Suprapubic skin (tissue), 4 donors: ENCODE measurements at regions not wholly inside any gene's neighbourhood (a gene's known extent, or its start where the extent isn't known, plus 50 kb on each side); places are given as distances from the start of the nearest gene placed in this dataset.

Source experiments
- DNase-seq, 2 donors: peaks; one replicate each; pipeline ENCODE4 v3.0.0-alpha.2; 2019; ENCODE audit warnings: low spot score in 2 of 2
- H3K27ac ChIP-seq: fragments of 200-600 bp; sonication (generic); one replicate; pipeline ENCODE4 v1.5.1; 2019
- H3K27me3 ChIP-seq: fragments of 200-600 bp; sonication (generic); one replicate; pipeline ENCODE4 v1.5.1; 2019
- H3K36me3 ChIP-seq: fragments of 200-600 bp; sonication (generic); one replicate; pipeline ENCODE4 v1.5.1; 2019
- H3K4me1 ChIP-seq: fragments of 200-600 bp; sonication (generic); one replicate; pipeline ENCODE4 v1.5.1; 2019
- H3K4me3 ChIP-seq: fragments of 200-600 bp; sonication (generic); one replicate; pipeline ENCODE4 v1.5.1; 2019; ENCODE audit warnings: mild to moderate bottlenecking
- H3K9me3 ChIP-seq: fragments of 200-600 bp; sonication (generic); one replicate; pipeline ENCODE4 v1.5.1; 2019
- EP300 ChIP-seq: sonication (generic); formaldehyde crosslinking; IDR thresholded peaks from one replicate; pipeline ENCODE4 v1.6.1; 2017; ENCODE audit warnings: antibody characterized with exemption
- POLR2A ChIP-seq, 2 donors: fragments of 450-650 bp; IDR thresholded peaks; one replicate each; pipeline ENCODE4 v1.6.1; 2017; ENCODE audit warnings: antibody characterized with exemption in 2 of 2, mild to moderate bottlenecking in 2 of 2, moderate library complexity in 2 of 2
- POLR2AphosphoS5 ChIP-seq, 3 donors: sonication (generic); formaldehyde crosslinking; IDR thresholded peaks; one replicate each; pipeline ENCODE4 v1.6.1; 2017; ENCODE audit warnings: antibody characterized with exemption in 3 of 3
- WGBS: methylation state at CpG from one replicate; pipeline ENCODE4 v1.1.5; 2018; 5-methylcytosine and 5-hydroxymethylcytosine counted together
- TF ChIP-seq, protein P1 (sequence below), 2 donors: fragments of 200-600 bp in 1 of 2; fragments of 450-650 bp in 1 of 2; sonication (generic) in 1 of 2; IDR thresholded peaks; one replicate each; pipeline ENCODE4 v1.5.1; 2016 to 2019; ENCODE audit warnings: antibody characterized with exemption in 2 of 2, mild to moderate bottlenecking in 1 of 2, moderate library complexity in 1 of 2

DNA sequence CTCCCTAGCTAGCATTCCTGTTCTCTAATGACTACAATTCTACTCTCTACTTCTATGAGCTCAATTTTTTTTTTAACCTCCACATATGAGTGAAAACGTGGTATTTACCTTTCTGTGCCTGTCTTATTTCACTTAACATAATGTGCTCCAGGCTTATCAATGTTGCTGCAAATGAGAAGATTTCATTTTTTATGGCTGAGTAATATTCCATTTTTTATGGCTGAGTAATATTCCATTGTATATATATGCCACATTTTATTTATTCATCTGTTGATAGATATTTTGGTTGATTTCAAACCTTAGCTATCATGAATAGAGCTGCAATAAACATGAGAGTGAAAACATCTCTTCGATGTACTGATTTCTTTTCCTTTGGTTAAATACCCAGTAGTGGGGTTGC is 159.6 kb upstream of the TPK1 start:
- Histone ChIP-seq H3K4me3 (no peak overlapping the region), H3K4me1 (no peaks in the 10 kb centered on the region), H3K27me3 (no peaks in the 10 kb centered on the region), H3K9me3 (peaks cover 21% of the 10 kb centered on the region), H3K36me3 (no peaks in the 10 kb centered on the region), H3K27ac (no peak overlapping the region)
- TF ChIP-seq, protein P1, sequence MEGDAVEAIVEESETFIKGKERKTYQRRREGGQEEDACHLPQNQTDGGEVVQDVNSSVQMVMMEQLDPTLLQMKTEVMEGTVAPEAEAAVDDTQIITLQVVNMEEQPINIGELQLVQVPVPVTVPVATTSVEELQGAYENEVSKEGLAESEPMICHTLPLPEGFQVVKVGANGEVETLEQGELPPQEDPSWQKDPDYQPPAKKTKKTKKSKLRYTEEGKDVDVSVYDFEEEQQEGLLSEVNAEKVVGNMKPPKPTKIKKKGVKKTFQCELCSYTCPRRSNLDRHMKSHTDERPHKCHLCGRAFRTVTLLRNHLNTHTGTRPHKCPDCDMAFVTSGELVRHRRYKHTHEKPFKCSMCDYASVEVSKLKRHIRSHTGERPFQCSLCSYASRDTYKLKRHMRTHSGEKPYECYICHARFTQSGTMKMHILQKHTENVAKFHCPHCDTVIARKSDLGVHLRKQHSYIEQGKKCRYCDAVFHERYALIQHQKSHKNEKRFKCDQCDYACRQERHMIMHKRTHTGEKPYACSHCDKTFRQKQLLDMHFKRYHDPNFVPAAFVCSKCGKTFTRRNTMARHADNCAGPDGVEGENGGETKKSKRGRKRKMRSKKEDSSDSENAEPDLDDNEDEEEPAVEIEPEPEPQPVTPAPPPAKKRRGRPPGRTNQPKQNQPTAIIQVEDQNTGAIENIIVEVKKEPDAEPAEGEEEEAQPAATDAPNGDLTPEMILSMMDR (IDR thresholded peaks at IDR 0.05): no peak
- TF ChIP-seq POLR2A (IDR thresholded peaks at IDR 0.05) (no peak), EP300 (no peak), POLR2AphosphoS5 (IDR thresholded peaks at IDR 0.05) (no peak)
- DNase-seq: no peak
- 69% methylated on average over 2 of the region's 2 CpGs for WGBS

DNA sequence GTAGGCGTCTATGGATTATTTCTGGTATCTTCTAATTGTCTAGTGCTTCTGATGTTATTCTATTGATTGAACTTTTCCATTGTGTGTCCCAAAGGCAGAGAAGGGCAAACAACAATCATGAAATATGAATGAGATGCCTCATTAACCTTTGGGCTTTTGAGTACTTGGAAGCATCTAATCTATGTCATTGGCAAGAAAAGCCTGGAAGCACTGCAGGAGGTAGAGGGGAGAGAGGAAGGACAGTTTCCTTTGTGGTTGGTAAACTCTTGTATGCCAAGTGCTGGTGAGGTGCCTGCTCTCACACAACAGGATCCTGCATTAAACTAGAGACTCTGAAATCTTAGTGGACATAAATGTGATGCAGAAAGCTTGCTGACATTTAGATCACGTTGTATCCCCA is 155.2 kb upstream of the TPK1 start:
- Histone ChIP-seq H3K4me3 (no peak overlapping the region), H3K27me3 (no peaks in the 10 kb centered on the region), H3K4me1 (no peaks in the 10 kb centered on the region), H3K9me3 (no peaks in the 10 kb centered on the region), H3K27ac (no peak overlapping the region), H3K36me3 (no peaks in the 10 kb centered on the region)
- no peak for DNase-seq
- TF ChIP-seq EP300 (no peak), POLR2A (IDR thresholded peaks at IDR 0.05) (no peak)
- WGBS: 24% methylated on average over 2 of the region's 2 CpGs

DNA sequence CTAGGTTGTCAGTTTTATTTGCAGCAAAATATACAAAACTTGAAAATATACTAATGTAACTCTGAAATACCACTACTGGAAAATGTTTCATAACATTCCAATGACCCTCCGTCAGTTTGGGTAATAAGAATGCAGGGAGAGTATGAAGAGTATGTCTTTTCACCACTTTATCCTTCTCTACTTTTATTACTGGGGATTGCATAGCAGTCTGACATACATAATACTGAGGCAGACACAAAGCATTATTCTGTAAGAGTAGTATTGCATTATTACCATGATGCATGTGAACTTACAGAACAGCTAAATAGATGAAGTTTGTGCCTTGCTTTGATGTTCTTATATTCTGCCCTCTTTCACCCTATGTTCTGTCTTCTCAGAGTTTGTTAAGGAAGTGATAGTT is 151.8 kb upstream of the TPK1 start:
- no peaks in the 10 kb centered on the region for H3K9me3 ChIP-seq
- H3K4me3 ChIP-seq: no peak overlapping the region
- no peaks in the 10 kb centered on the region for H3K36me3 ChIP-seq
- TF ChIP-seq EP300 (no peak), POLR2AphosphoS5 (IDR thresholded peaks at IDR 0.05) (no peak), POLR2A (IDR thresholded peaks at IDR 0.05) (no peak)
- TF ChIP-seq, protein P1 (IDR thresholded peaks at IDR 0.05): no peak
- H3K27ac ChIP-seq: no peak overlapping the region
- H3K4me1 ChIP-seq: no peaks in the 10 kb centered on the region
- no peak for DNase-seq
- no peaks in the 10 kb centered on the region for H3K27me3 ChIP-seq
- WGBS: 73% methylated on average over 1 of the region's 1 CpG

DNA sequence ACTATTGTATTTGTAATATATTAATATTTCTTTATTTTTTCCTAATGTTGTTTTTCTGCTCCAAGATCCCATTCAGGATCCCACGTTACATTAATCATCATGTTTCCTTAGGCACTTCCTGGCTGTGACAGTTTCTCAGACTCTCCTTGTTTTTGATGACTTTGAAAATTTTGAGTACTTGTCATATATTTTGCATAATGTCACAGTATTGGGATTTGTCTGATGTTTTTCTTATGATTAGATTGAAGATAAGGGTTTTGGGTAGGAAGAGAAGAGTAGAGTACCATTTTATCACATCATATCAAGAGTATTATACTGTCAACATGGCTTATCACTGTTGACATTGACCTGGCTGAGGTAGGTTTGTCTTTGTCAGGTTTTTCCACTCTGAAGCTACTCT is 146.3 kb upstream of the TPK1 start:
- H3K4me3 ChIP-seq: no peak overlapping the region

DNA sequence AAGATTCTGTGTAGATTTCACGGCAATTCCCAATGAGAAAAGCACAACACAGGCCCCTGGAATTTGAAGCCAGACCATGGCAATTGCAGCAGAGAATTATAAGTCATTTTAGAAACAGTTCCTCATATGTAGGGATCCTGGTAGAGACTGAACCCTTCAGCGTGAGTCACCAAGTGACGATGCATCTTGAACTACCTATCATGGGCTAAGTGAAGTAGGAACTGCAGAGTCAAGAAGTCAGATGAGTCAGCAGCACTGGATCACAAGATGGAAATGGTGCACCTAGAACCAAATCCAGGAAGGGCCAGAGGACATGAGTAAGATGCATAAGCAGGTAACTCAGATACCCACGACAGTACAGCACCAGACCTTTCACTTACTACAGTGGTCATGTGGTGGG is 140.0 kb upstream of the TPK1 start:
- DNase-seq: no peak
- Histone ChIP-seq H3K27ac (no peak overlapping the region), H3K27me3 (no peaks in the 10 kb centered on the region), H3K4me1 (no peaks in the 10 kb centered on the region), H3K9me3 (no peaks in the 10 kb centered on the region), H3K4me3 (no peak overlapping the region), H3K36me3 (no peaks in the 10 kb centered on the region)
- 73% methylated on average over 4 of the region's 4 CpGs for WGBS
- TF ChIP-seq POLR2A (IDR thresholded peaks at IDR 0.05) (no peak), EP300 (no peak), POLR2AphosphoS5 (IDR thresholded peaks at IDR 0.05) (no peak)
- TF ChIP-seq, protein P1 (IDR thresholded peaks at IDR 0.05): no peak

More for the DNA sequence above, 146.3 kb upstream of the TPK1 start:
- Histone ChIP-seq H3K9me3 (no peaks in the 10 kb centered on the region), H3K36me3 (no peaks in the 10 kb centered on the region), H3K27ac (no peak overlapping the region), H3K27me3 (no peaks in the 10 kb centered on the region), H3K4me1 (no peaks in the 10 kb centered on the region)
- 33% methylated on average over 1 of the region's 1 CpG for WGBS
- no peak for DNase-seq
- no peak for TF ChIP-seq POLR2A (IDR thresholded peaks at IDR 0.05)
- TF ChIP-seq, protein P1 (IDR thresholded peaks at IDR 0.05): no peak
- TF ChIP-seq POLR2AphosphoS5 (IDR thresholded peaks at IDR 0.05): no peak
- no peak for TF ChIP-seq EP300

DNA sequence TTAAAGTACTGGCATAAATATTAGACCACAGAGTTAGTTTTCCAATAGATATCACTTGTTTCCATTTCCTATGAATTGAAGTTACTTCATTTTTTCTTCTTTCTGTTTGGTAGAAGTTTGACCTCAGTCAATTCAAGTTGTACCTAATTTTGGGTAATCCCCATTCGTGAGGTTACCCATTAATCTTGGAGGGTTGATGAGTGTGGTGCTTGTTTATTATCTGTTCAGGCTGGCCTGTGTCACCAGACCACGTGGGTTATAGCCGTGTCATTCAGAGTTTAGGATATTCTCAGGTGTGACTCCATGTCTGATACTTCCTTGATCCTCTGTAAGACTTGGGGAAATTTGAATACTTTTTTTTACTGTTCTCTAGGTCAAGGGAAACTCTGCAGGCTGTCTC is 133.9 kb upstream of the TPK1 start:
- TF ChIP-seq EP300: no peak
- TF ChIP-seq, protein P1 (IDR thresholded peaks at IDR 0.05): no peak
- no peak for TF ChIP-seq POLR2AphosphoS5 (IDR thresholded peaks at IDR 0.05)
- no peak for TF ChIP-seq POLR2A (IDR thresholded peaks at IDR 0.05)
- Histone ChIP-seq H3K27me3 (no peaks in the 10 kb centered on the region), H3K4me1 (no peaks in the 10 kb centered on the region), H3K27ac (no peak overlapping the region), H3K36me3 (no peaks in the 10 kb centered on the region), H3K9me3 (no peaks in the 10 kb centered on the region), H3K4me3 (no peak overlapping the region)
- no peak for DNase-seq
- WGBS: 67% methylated on average over 3 of the region's 3 CpGs
